ENCODE measurements at regions not wholly inside any gene's neighbourhood (a gene's known extent, or its start where the extent isn't known, plus 50 kb on each side); places are given as distances from the start of the nearest gene placed in this dataset.
"Not testable (repeated sequence)": the region's sequence is repeated elsewhere in the genome, so short reads cannot be mapped to it uniquely, and the experiment has no call there.

DNA sequence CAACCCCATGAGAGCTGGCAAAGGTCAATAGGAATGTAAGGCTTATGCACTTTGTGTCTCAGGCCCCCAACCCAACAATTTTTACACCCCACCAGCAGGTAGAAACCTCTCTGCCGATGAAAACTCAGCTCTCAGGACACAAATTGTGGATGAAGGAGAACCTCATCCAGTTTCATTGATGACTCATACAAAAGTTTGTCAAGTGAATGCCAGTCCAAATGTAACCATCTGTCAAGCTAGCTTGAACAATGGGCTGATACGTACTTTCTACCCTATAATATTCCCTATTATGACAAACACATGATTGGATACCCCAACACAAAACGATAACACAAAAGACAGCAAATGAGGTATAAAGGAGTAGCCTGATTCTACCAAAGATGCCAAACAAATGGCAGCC is 321.2 kb upstream of the TMEFF2 start:
- H3K27me3 ChIP-seq (ENCODE audit: control insufficient read depth in 1 of 2, insufficient read depth in 2 of 2, low read length in 2 of 2) = no peaks in the 10 kb centered on the region
- H3K27ac ChIP-seq (ENCODE audit: low read length) = no peak overlapping the region
- no peaks in the 10 kb centered on the region for H3K4me1 ChIP-seq (ENCODE audit: control insufficient read depth, insufficient read depth, low read length)
- H3K9ac ChIP-seq (ENCODE audit: low read length in 2 of 2) = no peak overlapping the region
- H3K9me3 ChIP-seq (ENCODE audit: control insufficient read depth in 2 of 2, low read length in 2 of 2) = no peaks in the 10 kb centered on the region
- no peak overlapping the region for H3K4me3 ChIP-seq (ENCODE audit: low read length in 2 of 2)
- H3K36me3 ChIP-seq (ENCODE audit: control insufficient read depth in 2 of 2, insufficient read depth in 2 of 2, low read length in 2 of 2) = no peaks in the 10 kb centered on the region

DNA sequence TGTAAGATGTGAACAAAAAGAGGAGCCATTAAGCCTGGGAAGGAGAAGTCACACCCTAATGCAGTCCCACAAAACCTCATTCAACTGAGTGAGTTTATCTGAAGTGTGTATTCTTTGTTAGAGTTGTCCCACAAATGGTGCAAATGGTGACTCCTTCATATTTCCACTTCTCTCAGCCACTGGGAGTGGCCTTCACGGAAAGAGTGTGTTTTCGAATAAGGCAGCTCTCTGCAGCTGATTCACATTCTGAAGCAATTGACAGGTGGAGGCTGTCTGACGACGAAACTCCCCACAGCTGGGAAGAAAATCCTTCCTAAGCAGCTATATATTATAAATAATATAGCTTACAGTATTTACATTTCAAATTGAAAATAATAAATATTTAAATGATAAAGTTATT is 318.8 kb upstream of the TMEFF2 start:
- no peaks in the 10 kb centered on the region for H3K36me3 ChIP-seq (ENCODE audit: control insufficient read depth in 2 of 2, insufficient read depth in 2 of 2, low read length in 2 of 2)
- H3K27ac ChIP-seq (ENCODE audit: low read length) = no peak overlapping the region
- no peaks in the 10 kb centered on the region for H3K4me1 ChIP-seq (ENCODE audit: control insufficient read depth, insufficient read depth, low read length)
- no peaks in the 10 kb centered on the region for H3K27me3 ChIP-seq (ENCODE audit: control insufficient read depth in 1 of 2, insufficient read depth in 2 of 2, low read length in 2 of 2)
- no peaks in the 10 kb centered on the region for H3K9me3 ChIP-seq (ENCODE audit: control insufficient read depth in 2 of 2, low read length in 2 of 2)
- no peak overlapping the region for H3K4me3 ChIP-seq (ENCODE audit: low read length in 2 of 2)
- no peak overlapping the region for H3K9ac ChIP-seq (ENCODE audit: low read length in 2 of 2)

DNA sequence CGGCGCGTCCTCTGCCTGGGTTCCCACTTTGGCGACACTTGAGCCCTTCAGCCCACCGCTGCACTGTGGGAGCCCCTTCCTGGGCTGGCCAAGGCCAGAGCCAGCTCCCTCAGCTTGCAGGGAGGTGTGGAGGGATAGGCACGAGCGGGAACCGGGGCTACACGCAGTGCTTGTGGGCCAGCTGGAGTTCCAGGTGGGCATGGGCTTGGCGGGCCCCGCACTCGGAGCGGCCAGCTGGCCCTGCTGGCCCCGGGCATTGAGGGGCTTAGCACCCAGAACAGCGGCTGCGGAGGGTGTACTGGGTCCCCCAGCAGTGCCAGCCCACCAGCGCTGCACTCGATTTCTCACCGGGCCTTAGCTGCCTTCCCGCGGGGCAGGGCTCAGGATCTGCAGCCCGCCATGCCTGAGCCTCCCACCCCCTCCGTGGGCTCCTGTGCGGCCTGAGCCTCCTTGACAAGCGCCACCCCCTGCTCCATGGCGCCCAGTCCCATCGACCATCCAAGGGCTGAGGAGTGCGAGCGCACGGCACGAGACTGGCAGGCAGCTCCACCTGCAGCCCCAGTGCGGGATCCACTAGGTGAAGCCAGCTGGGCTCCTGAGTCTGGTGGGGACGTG is 313.2 kb upstream of the TMEFF2 start:
- not testable (repeated sequence) for H3K4me1 ChIP-seq (ENCODE audit: control insufficient read depth, insufficient read depth, low read length); H3K27ac ChIP-seq (ENCODE audit: low read length); H3K9ac ChIP-seq (ENCODE audit: low read length in 2 of 2); H3K4me3 ChIP-seq (ENCODE audit: low read length in 2 of 2); H3K9me3 ChIP-seq (ENCODE audit: control insufficient read depth in 2 of 2, low read length in 2 of 2); H3K36me3 ChIP-seq (ENCODE audit: control insufficient read depth in 2 of 2, insufficient read depth in 2 of 2, low read length in 2 of 2); H3K27me3 ChIP-seq (ENCODE audit: control insufficient read depth in 1 of 2, insufficient read depth in 2 of 2, low read length in 2 of 2)

DNA sequence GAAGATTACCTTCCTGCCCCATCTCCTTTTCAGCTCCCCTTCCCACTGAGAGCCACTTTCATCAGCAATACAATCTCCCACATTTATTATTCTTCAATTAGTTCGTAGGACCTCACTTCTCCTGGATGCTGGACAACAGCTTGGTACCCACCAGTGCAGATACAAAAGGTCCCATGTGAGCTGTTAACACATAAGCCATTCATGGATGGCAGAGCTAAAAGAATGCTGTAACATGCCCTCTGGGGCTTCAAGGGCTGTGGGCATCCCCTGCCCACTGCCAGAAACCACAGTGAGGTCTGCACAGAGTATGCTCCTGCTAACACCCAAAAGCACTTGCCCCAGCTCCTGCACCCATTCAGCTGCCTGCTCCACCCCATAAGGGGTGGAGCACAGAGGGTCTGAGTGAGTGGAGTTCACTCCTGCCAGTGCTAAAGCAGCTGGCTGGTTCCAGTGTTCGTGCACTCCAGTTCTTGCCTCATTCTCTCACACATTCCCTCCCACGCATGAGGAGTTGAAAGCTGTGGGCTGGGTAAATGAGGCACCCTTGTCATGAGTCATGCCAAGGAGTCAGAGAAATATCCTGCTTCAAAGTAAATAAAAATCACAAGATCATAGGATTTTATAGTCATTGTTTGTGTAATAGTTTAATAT is 305.9 kb upstream of the TMEFF2 start:
- Histone ChIP-seq H3K4me3 (ENCODE audit: low read length in 2 of 2) (no peak overlapping the region), H3K9ac (ENCODE audit: low read length in 2 of 2) (no peak overlapping the region), H3K27ac (ENCODE audit: low read length) (no peak overlapping the region), H3K4me1 (ENCODE audit: control insufficient read depth, insufficient read depth, low read length) (no peaks in the 10 kb centered on the region), H3K27me3 (ENCODE audit: control insufficient read depth in 1 of 2, insufficient read depth in 2 of 2, low read length in 2 of 2) (no peaks in the 10 kb centered on the region), H3K36me3 (ENCODE audit: control insufficient read depth in 2 of 2, insufficient read depth in 2 of 2, low read length in 2 of 2) (no peaks in the 10 kb centered on the region), H3K9me3 (ENCODE audit: control insufficient read depth in 2 of 2, low read length in 2 of 2) (no peaks in the 10 kb centered on the region)

DNA sequence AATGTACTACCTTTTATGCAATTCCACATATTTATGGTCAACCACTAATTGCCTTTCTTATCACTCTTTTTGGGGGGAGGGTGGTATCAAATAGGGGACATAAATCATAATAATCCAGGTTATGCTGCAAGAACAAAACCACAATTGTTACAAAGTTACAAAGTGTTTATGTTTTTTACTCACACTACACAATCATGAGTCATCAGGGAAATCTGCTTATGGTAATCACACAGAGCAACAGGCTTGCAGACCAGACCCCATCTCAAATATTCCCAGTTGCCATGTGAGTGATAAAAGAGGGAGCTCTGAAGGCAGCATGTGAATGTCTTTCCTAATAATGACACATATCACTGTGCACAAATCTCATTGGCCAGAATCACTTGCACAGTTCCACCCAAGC is 304.7 kb upstream of the TMEFF2 start:
- Histone ChIP-seq H3K4me3 (ENCODE audit: low read length in 2 of 2) (no peak overlapping the region), H3K27me3 (ENCODE audit: control insufficient read depth in 1 of 2, insufficient read depth in 2 of 2, low read length in 2 of 2) (no peaks in the 10 kb centered on the region), H3K9me3 (ENCODE audit: control insufficient read depth in 2 of 2, low read length in 2 of 2) (no peaks in the 10 kb centered on the region), H3K4me1 (ENCODE audit: control insufficient read depth, insufficient read depth, low read length) (no peaks in the 10 kb centered on the region), H3K27ac (ENCODE audit: low read length) (no peak overlapping the region), H3K36me3 (ENCODE audit: control insufficient read depth in 2 of 2, insufficient read depth in 2 of 2, low read length in 2 of 2) (no peaks in the 10 kb centered on the region), H3K9ac (ENCODE audit: low read length in 2 of 2) (no peak overlapping the region)

DNA sequence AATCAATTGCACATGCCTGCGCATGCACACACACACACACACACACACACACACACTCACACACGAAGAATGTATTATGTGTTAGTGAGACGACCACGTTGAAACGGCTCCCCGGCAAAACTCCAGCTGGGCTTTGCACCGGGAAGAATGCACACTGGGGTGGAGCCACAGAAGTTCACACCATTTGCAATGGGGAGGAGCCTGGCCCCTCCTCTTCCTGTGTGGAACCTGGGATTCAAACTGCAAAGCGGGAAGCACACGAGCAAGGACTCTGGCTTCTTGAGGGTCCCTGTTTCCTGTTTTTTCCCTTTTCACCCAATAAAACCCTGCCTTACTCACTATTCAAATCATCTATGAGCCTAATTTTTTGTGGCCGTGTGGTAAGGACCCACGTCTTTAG is 304.0 kb upstream of the TMEFF2 start:
- H3K4me1 ChIP-seq (ENCODE audit: control insufficient read depth, insufficient read depth, low read length) = no peaks in the 10 kb centered on the region
- H3K27ac ChIP-seq (ENCODE audit: low read length) = no peak overlapping the region
- no peak overlapping the region for H3K9ac ChIP-seq (ENCODE audit: low read length in 2 of 2)
- no peaks in the 10 kb centered on the region for H3K9me3 ChIP-seq (ENCODE audit: control insufficient read depth in 2 of 2, low read length in 2 of 2)
- no peaks in the 10 kb centered on the region for H3K36me3 ChIP-seq (ENCODE audit: control insufficient read depth in 2 of 2, insufficient read depth in 2 of 2, low read length in 2 of 2)
- H3K4me3 ChIP-seq (ENCODE audit: low read length in 2 of 2) = no peak overlapping the region
- no peaks in the 10 kb centered on the region for H3K27me3 ChIP-seq (ENCODE audit: control insufficient read depth in 1 of 2, insufficient read depth in 2 of 2, low read length in 2 of 2)

- not testable (repeated sequence) for H3K9ac ChIP-seq (ENCODE audit: low read length in 2 of 2); H3K36me3 ChIP-seq (ENCODE audit: control insufficient read depth in 2 of 2, insufficient read depth in 2 of 2, low read length in 2 of 2); H3K27me3 ChIP-seq (ENCODE audit: control insufficient read depth in 1 of 2, insufficient read depth in 2 of 2, low read length in 2 of 2); H3K4me3 ChIP-seq (ENCODE audit: low read length in 2 of 2); H3K9me3 ChIP-seq (ENCODE audit: control insufficient read depth in 2 of 2, low read length in 2 of 2); H3K4me1 ChIP-seq (ENCODE audit: control insufficient read depth, insufficient read depth, low read length); H3K27ac ChIP-seq (ENCODE audit: low read length)
These were observed 293.4 kb upstream of the TMEFF2 start for GRCh38 chr2:192488158-192488557.

DNA sequence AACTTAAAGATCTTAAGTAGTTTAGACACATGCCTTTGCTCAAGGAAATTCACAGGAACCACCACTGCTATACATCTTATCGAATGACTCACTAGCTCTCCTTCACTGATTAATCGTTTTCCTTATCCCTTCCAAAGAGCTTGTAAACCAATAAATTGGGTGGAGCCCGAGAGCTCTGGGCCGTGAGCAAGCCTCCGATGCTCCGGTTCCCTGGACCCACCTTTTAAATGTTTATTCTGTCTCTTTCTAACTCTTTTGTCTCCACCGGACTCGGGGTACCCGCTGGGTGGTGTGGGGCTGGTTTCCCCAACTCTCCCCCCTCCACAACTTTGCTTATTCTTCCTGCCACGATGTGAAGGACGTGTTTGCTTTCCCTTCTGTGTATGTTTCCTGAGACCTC is 292.9 kb upstream of the TMEFF2 start:
- Histone ChIP-seq H3K27ac (ENCODE audit: low read length) (no peak overlapping the region), H3K4me1 (ENCODE audit: control insufficient read depth, insufficient read depth, low read length) (no peaks in the 10 kb centered on the region), H3K27me3 (ENCODE audit: control insufficient read depth in 1 of 2, insufficient read depth in 2 of 2, low read length in 2 of 2) (no peaks in the 10 kb centered on the region), H3K9ac (ENCODE audit: low read length in 2 of 2) (no peak overlapping the region), H3K36me3 (ENCODE audit: control insufficient read depth in 2 of 2, insufficient read depth in 2 of 2, low read length in 2 of 2) (no peaks in the 10 kb centered on the region), H3K9me3 (ENCODE audit: control insufficient read depth in 2 of 2, low read length in 2 of 2) (peaks cover 0 to 2% of the 10 kb centered on the region in 2 donors), H3K4me3 (ENCODE audit: low read length in 2 of 2) (no peak overlapping the region)

DNA sequence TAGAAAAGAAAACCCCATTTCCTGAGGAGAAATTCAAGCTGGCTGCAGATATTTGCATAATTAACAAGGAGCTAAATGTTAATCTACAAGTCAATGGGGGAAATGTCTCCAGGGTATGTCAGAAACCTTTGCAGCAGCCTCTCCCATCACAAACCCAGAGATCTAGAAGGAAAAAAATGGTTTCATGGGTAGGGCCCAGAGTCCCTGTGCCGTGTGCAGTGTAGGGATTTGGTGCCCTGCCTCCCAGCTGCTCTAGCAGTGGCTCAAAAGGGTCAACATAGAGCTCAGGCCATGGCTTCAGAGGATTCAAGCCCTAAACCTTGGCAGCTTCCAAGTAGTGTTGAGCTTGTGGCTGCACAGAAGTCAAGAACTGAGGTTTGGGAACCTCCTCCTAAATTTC is 290.2 kb upstream of the TMEFF2 start:
- Histone ChIP-seq H3K36me3 (ENCODE audit: control insufficient read depth in 2 of 2, insufficient read depth in 2 of 2, low read length in 2 of 2) (no peaks in the 10 kb centered on the region), H3K27ac (ENCODE audit: low read length) (no peak overlapping the region), H3K9me3 (ENCODE audit: control insufficient read depth in 2 of 2, low read length in 2 of 2) (peaks cover 0 to 2% of the 10 kb centered on the region in 2 donors), H3K27me3 (ENCODE audit: control insufficient read depth in 1 of 2, insufficient read depth in 2 of 2, low read length in 2 of 2) (no peaks in the 10 kb centered on the region), H3K4me3 (ENCODE audit: low read length in 2 of 2) (no peak overlapping the region), H3K4me1 (ENCODE audit: control insufficient read depth, insufficient read depth, low read length) (no peaks in the 10 kb centered on the region), H3K9ac (ENCODE audit: low read length in 2 of 2) (no peak overlapping the region)

- H3K9ac ChIP-seq (ENCODE audit: low read length in 2 of 2) = no peak overlapping the region
- H3K4me3 ChIP-seq (ENCODE audit: low read length in 2 of 2) = no peak overlapping the region
- H3K27me3 ChIP-seq (ENCODE audit: control insufficient read depth in 1 of 2, insufficient read depth in 2 of 2, low read length in 2 of 2) = no peaks in the 10 kb centered on the region
- no peaks in the 10 kb centered on the region for H3K9me3 ChIP-seq (ENCODE audit: control insufficient read depth in 2 of 2, low read length in 2 of 2)
- no peak overlapping the region for H3K27ac ChIP-seq (ENCODE audit: low read length)
- no peaks in the 10 kb centered on the region for H3K36me3 ChIP-seq (ENCODE audit: control insufficient read depth in 2 of 2, insufficient read depth in 2 of 2, low read length in 2 of 2)
- no peaks in the 10 kb centered on the region for H3K4me1 ChIP-seq (ENCODE audit: control insufficient read depth, insufficient read depth, low read length)
These were observed 286.3 kb upstream of the TMEFF2 start for GRCh38 chr2:192480984-192481383.

DNA sequence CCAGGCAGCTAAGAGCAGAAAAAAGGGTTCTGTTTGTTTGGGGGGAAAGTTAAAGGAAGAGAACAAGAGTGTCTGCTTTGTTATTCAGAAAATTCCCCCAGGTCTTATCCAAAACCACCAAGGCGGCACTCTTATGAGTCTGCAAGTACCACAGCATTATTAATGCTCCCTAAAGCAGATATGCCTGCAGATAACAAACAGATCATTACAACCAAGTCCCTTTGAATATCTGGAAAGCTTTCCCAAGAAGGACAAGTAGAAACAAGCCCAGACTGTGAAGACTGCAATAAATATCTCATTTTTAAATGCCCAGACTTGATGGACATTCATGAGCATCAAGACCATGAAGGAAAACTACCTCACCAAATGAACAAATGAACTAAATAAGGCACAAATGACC is 278.6 kb upstream of the TMEFF2 start:
- Histone ChIP-seq H3K36me3 (ENCODE audit: control insufficient read depth in 2 of 2, insufficient read depth in 2 of 2, low read length in 2 of 2) (no peaks in the 10 kb centered on the region), H3K4me1 (ENCODE audit: control insufficient read depth, insufficient read depth, low read length) (no peaks in the 10 kb centered on the region), H3K27me3 (ENCODE audit: control insufficient read depth in 1 of 2, insufficient read depth in 2 of 2, low read length in 2 of 2) (no peaks in the 10 kb centered on the region), H3K27ac (ENCODE audit: low read length) (no peak overlapping the region), H3K9me3 (ENCODE audit: control insufficient read depth in 2 of 2, low read length in 2 of 2) (peaks cover 0 to 4% of the 10 kb centered on the region in 2 donors), H3K4me3 (ENCODE audit: low read length in 2 of 2) (no peak overlapping the region), H3K9ac (ENCODE audit: low read length in 2 of 2) (no peak overlapping the region)

All from stomach smooth muscle (tissue), 2 donors.